Fibroblast of skin of left quadriceps (primary cell): ENCODE measurements at regions not wholly inside any gene's neighbourhood (a gene's known extent, or its start where the extent isn't known, plus 50 kb on each side); places are given as distances from the start of the nearest gene placed in this dataset.

Source experiments
- DNase-seq, 2 experiments: peaks; one replicate each; pipeline ENCODE4 v3.0.0-alpha.2; 2013; ENCODE audit warnings: low read depth in 2 of 2

- DNase-seq: no peak
Measured at GRCh38 chr20:50392138-50392866, 117.9 kb upstream of the PTPN1 start.

- DNase-seq: no peak
Measured at GRCh38 chr20:50393242-50393641, 116.9 kb upstream of the PTPN1 start.

DNA sequence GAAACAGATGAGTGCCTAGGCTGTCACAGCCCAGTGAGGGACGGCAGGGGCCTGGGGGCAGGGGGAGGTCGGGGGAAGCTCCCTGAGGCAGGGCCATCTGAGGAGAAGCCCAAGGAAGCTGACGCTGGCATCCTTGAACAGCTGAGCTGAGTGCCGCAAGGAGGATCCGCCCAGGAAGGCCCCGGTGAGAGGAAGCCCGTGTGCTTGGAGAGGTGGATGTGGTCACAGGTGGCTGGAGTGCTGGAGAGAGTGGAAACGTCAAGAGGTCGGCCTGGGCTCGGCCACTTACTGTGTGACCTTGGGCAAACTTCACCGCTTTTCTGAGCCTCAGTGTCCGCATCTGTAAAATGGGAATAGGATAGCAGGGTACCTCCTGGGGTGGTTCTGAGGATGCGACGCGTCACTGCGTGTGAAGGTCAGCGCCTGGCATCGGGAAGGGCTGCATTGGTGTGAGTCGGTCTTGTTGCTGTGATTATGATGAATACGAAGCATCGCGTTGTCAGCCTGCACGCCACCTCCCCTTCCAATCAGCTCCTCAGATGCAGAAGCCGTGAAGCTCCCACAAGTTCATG lies 116.1 kb upstream of the PTPN1 start:
- DNase-seq: no peak

DNA sequence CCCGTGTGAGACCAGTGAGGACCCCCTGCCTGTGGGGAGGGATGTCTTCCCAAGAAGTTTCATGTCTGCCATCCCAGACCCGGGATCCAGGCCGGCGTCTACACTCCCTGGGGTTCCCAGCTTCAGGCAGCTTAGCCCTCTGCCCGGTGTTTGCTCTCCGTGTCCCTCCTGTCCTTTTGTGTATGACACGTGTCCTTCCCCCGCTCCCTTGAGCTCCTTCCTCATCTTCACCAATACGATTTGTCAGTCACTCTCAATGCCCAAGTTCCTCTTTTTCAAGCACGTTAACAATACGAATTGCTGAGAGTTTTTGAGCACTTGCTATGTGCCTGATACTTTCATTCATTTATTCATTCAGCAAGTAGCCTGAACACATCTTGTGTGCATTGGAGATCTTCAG lies 115.6 kb upstream of the PTPN1 start:
- DNase-seq: no peak

- no peak for DNase-seq
Measured at GRCh38 chr20:50395251-50395729, 114.9 kb upstream of the PTPN1 start.

- DNase-seq: no peak
Measured at GRCh38 chr20:50395914-50396488, 114.2 kb upstream of the PTPN1 start.

GRCh38 chr20:50396623-50397022 lies 113.6 kb upstream of the PTPN1 start:
- DNase-seq: no peak

- no peak for DNase-seq
Measured at GRCh38 chr20:50397058-50397457, 113.1 kb upstream of the PTPN1 start.

- no peak for DNase-seq
Measured at GRCh38 chr20:50398064-50398463, 112.1 kb upstream of the PTPN1 start.

GRCh38 chr20:50398471-50398820 lies 111.7 kb upstream of the PTPN1 start:
- no peak for DNase-seq

GRCh38 chr20:50398821-50399554 lies 111.2 kb upstream of the PTPN1 start:
- no peak for DNase-seq

DNA sequence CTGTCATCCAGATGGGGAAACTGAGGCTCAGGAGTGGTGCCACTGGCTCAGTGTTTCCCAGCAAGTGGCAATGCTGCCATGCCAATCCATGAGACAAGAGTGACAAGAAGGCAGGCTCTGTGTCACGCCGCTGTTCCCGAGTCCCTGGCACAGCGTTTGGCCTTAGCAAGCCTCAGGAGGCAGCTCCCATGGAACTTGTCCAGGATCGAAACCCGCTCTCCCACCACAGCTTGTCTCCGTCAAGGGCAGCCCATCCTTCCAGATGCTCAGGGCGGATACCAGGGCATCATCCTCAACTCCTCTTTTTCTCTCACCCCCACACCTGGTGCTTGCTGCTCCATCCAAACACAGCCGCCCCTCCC lies 110.6 kb upstream of the PTPN1 start:
- no peak for DNase-seq

DNA sequence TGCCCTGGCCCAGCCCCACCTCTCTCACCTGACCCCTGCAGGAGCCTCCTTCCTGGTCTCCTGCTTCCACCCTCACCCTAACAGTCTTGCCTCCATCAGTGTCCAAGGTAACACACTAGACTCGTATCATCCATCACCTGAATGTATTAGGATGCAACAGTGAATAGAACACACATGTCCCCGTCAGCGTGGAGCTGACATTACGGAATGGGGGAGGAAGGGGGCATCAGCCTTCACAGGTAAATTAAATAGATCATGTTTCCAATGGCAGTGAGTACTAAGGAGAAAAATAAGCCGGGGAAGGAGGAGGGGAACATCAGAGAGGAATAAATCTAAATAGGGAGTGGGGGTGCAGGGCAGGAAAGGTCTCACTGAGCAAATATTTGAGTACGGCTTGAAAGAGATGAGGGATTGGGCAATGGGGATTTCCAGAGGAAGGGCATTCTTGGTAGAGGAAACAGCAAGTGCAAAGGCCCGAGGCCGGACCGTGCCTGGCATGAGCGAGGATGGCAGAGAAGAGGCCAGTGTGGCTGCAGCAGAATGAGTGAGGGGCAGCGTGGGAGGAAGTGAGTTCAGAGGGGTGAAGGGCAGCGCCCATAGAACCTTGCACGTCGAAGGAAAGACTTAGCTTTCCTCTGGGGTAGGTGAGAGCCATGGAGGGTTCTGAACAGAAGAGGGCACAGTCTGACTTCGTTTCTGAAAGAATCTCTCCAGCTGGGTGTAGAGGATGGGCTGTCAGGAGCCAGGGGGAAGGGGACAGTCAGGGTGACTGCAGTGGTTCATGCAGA lies 110.1 kb upstream of the PTPN1 start:
- DNase-seq: no peak

GRCh38 chr20:50400705-50401586 lies 109.2 kb upstream of the PTPN1 start:
- no peak for DNase-seq

DNA sequence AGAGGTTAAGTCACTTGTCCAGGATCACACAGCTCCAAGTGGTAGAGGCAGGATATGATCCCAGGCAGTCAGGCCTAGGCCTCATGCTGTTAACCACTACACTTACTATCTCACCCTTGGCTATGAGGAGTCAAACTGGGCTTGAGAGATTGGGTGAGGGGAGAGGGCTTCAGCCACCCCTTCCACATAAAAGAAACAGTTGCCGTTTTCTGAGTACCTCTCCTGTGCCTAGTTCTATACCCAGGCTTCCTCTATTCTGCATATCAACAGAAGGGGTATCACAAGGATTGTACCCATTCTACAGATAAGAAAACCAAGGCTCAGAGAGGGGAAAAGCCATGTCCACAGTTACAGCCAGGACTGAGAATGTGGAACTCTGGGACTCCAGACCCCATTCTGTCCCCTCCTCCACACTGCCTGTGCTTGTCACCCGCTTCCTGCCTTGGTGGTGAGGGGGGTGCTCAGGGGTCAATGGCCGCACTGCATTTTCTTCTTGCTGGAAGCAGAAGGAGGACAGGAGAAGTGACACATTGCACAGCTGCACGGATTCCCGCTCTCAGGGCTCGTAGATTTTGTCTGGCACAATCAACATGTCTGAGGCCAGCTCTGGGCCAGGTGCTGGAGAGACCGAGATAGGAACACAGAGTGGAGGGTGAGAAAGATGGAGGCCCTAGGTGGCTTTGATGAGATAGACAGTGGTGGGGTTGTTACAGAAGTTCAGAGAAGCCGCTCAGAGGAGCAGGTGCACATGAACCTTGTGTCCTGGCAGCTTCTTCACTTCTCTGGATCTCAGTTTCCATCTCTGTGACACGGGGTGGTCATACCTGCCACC lies 108.4 kb upstream of the PTPN1 start:
- DNase-seq: no peak

DNA sequence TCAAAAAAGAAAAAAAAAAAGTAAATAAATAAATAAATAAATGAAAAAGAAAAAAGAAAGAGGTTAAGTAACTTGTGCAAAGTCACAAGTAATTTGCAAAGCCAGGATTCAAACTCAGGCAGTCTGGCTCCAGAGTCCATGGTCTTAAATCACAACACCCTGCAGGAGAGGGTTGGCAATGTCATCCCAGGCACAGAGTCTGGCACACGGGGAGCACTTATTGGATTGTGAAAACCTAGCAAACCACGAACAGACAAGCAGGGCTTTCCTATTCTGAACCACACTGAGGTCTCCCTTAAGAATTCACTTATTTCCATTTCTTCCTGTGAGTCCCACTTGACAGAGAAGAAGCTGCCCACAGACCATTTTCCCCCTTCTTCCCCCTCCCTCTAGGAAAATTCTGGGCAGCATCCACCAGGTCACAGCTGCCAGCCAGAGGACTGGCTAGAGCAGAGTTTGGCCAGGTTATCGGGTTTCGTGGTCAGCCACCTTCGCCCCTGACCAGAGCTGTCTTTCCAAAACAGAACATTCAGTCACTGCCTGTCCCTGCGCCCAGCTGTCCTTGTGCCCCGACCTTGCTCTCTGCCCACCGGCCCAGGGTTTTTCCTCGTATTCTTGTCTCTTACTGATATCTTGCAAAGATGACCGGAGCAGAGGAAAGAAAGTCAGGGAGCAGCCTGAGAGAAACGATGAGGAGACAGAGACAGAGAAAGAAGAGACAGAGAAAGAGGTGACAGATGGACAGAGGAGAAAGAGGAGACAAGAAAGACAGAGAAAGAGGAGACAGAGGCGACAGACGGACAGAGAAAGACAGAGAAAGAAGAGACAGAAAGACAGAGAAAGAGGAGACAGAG lies 106.4 kb upstream of the PTPN1 start:
- no peak for DNase-seq

- DNase-seq: no peak
Measured at GRCh38 chr20:50404419-50405234, 105.6 kb upstream of the PTPN1 start.

- DNase-seq: no peak
Measured at GRCh38 chr20:50405235-50405914, 104.8 kb upstream of the PTPN1 start.
